ENCODE measurements at regions not wholly inside any gene's neighbourhood (a gene's known extent, or its start where the extent isn't known, plus 50 kb on each side); places are given as distances from the start of the nearest gene placed in this dataset.

DNA sequence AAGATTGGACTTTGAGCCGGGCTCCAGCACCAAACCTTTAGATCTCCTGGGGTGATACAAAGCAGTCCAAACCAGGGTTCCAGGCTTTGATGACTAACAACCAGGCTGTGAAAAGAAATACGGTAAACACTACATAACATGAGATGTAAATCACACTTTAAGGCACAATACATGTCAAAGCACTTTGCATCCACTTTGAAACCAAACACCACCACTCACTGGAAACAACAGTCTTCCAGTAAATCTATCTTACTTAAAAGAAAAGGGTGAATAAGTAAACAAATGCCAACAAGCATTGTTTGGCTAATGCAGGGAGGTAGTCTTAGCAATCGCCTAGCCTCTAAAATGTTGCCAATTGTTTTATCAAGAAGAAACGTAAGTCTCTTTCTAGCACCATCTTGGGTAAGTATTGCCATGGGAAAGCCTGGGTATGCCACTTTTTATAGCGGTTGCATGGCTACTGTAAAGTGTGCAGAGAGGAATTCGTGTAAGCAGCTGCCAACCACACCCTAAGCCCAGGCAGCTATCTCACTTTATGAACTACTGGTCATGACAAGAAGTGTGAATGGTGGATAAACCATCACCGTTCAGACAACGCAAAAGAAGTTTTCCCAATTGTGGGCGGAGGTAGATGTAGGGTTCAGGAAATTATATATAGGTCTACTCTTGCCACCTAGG lies 267.4 kb upstream of the PSMD7 start:
- Histone ChIP-seq H4K5ac (ENCODE audit: low read depth, low read length) (no peak overlapping the region), H3K9me1 (ENCODE audit: insufficient read depth, low read length) (no peaks in the 10 kb centered on the region), H2BK5ac (ENCODE audit: low read depth, low read length, poor library complexity, severe bottlenecking) (no peak overlapping the region), H2BK20ac (ENCODE audit: low read depth, low read length) (no peak overlapping the region), H3K9me3 (ENCODE audit: control insufficient read depth, insufficient read depth, low read length) (no peaks in the 10 kb centered on the region), H3K23ac (ENCODE audit: low read depth, low read length) (no peak overlapping the region), H3K27me3 (ENCODE audit: control insufficient read depth, insufficient read depth, low read length) (no peaks in the 10 kb centered on the region; the same call in 1 of the 2 replicates), H3K79me1 (ENCODE audit: low read depth in 1 of 2, low read length in 2 of 2) (no peaks in the 10 kb centered on the region), H3K4ac (ENCODE audit: low read depth, low read length) (no peak overlapping the region), H3K4me3 (ENCODE audit: insufficient read depth, low read depth, low read length) (no peak overlapping the region), H2AK5ac (ENCODE audit: low read depth, low read length) (no peak overlapping the region), H3K27ac (ENCODE audit: insufficient read depth, low read length) (no peak overlapping the region), H3K9ac (ENCODE audit: low read depth, low read length) (no peak overlapping the region), H2AK9ac (replicated peaks; ENCODE audit: low read depth, low read length, poor library complexity) (no peak overlapping the region), H3K36me3 (ENCODE audit: control insufficient read depth, insufficient read depth, low read length) (no peaks in the 10 kb centered on the region), H2BK15ac (ENCODE audit: low read depth, low read length) (no peak overlapping the region), H4K91ac (ENCODE audit: insufficient read depth, low read depth, low read length) (no peak overlapping the region), H4K20me1 (ENCODE audit: insufficient read depth, low read length) (no peaks in the 10 kb centered on the region), H2BK120ac (ENCODE audit: low read depth, low read length) (no peak overlapping the region), H4K8ac (ENCODE audit: low read depth in 2 of 2, low read length in 2 of 2) (no peak overlapping the region), H3K4me2 (ENCODE audit: low read depth, low read length) (no peak overlapping the region), H2AFZ (replicated peaks; ENCODE audit: low read length, poor library complexity) (no peak overlapping the region), H3K18ac (ENCODE audit: low read depth, low read length) (no peak overlapping the region), H3K14ac (replicated peaks; ENCODE audit: low read depth, low read length) (no peak overlapping the region), H3K4me1 (ENCODE audit: control insufficient read depth, insufficient read depth, low read length) (no peaks in the 10 kb centered on the region), H3K56ac (ENCODE audit: extremely low read depth, insufficient read depth, low read length) (no peak overlapping the region)
- ATAC-seq (ENCODE audit: low read depth) (no peak), DNase-seq (no peak)
- dilution Hi-C loops (cut with HindIII; ENCODE audit: low sequenced_read_pairs, unreplicated experiment) (no loop called here), in situ Hi-C loops (cut with MboI; ENCODE audit: low sequenced_read_pairs) (no loop called here), intact Hi-C loops (cut with micrococcal nuclease) (no loop called here)
- TF ChIP-seq FOS (IDR thresholded peaks at IDR 0.05; ENCODE audit: low read depth, low read length), result no peak
- no peak for TF ChIP-seq RAD21 (IDR thresholded peaks at IDR 0.05; ENCODE audit: low read length)
- no peak for TF ChIP-seq MAFK (IDR thresholded peaks at IDR 0.05; ENCODE audit: low read depth, low read length)
- no peak for TF ChIP-seq NFE2L2 (IDR thresholded peaks at IDR 0.05; ENCODE audit: low read depth, low read length)
- no peak for TF ChIP-seq RFX5 (IDR thresholded peaks at IDR 0.05; ENCODE audit: low read depth, low read length)
- TF ChIP-seq POLR2A (IDR thresholded peaks at IDR 0.05; ENCODE audit: low read depth, low read length), result no peak
- TF ChIP-seq, protein P1, sequence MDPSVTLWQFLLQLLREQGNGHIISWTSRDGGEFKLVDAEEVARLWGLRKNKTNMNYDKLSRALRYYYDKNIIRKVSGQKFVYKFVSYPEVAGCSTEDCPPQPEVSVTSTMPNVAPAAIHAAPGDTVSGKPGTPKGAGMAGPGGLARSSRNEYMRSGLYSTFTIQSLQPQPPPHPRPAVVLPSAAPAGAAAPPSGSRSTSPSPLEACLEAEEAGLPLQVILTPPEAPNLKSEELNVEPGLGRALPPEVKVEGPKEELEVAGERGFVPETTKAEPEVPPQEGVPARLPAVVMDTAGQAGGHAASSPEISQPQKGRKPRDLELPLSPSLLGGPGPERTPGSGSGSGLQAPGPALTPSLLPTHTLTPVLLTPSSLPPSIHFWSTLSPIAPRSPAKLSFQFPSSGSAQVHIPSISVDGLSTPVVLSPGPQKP (IDR thresholded peaks at IDR 0.05; ENCODE audit: borderline replicate concordance, low read depth, low read length), result no peak
- no peak for TF ChIP-seq RCOR1 (IDR thresholded peaks at IDR 0.05; ENCODE audit: insufficient replicate concordance, low read length)
- TF ChIP-seq, protein P2, sequence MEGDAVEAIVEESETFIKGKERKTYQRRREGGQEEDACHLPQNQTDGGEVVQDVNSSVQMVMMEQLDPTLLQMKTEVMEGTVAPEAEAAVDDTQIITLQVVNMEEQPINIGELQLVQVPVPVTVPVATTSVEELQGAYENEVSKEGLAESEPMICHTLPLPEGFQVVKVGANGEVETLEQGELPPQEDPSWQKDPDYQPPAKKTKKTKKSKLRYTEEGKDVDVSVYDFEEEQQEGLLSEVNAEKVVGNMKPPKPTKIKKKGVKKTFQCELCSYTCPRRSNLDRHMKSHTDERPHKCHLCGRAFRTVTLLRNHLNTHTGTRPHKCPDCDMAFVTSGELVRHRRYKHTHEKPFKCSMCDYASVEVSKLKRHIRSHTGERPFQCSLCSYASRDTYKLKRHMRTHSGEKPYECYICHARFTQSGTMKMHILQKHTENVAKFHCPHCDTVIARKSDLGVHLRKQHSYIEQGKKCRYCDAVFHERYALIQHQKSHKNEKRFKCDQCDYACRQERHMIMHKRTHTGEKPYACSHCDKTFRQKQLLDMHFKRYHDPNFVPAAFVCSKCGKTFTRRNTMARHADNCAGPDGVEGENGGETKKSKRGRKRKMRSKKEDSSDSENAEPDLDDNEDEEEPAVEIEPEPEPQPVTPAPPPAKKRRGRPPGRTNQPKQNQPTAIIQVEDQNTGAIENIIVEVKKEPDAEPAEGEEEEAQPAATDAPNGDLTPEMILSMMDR (conservative IDR thresholded peaks at IDR 0.05; ENCODE audit: low read depth, low read length), result no peak
- TF ChIP-seq MXI1 (IDR thresholded peaks at IDR 0.05; ENCODE audit: borderline replicate concordance, low read depth, low read length), result no peak
- TF ChIP-seq, protein P3, sequence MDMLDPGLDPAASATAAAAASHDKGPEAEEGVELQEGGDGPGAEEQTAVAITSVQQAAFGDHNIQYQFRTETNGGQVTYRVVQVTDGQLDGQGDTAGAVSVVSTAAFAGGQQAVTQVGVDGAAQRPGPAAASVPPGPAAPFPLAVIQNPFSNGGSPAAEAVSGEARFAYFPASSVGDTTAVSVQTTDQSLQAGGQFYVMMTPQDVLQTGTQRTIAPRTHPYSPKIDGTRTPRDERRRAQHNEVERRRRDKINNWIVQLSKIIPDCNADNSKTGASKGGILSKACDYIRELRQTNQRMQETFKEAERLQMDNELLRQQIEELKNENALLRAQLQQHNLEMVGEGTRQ (IDR thresholded peaks at IDR 0.05; ENCODE audit: low read depth, low read length), result no peak
- TF ChIP-seq CEBPB (IDR thresholded peaks at IDR 0.05; ENCODE audit: low read depth, low read length), result no peak
- no peak for TF ChIP-seq MAZ (IDR thresholded peaks at IDR 0.05; ENCODE audit: borderline replicate concordance, low read depth, low read length)
- no peak for TF ChIP-seq SMC3 (IDR thresholded peaks at IDR 0.05; ENCODE audit: low read depth, low read length)
- TF ChIP-seq BHLHE40 (IDR thresholded peaks at IDR 0.05; ENCODE audit: low read depth, low read length), result no peak
- no peak for TF ChIP-seq CHD1 (IDR thresholded peaks at IDR 0.05; ENCODE audit: low read depth, low read length)
- no TSS peak for BruUV-seq (replicated peaks)
- CTCF ChIA-PET, result no interaction called here
- POLR2A ChIA-PET (ENCODE audit: unreplicated experiment), result no interaction called here
- WGBS, 2 experiments (ENCODE audit: extremely low coverage in 2 of 2, insufficient read length in 1 of 2), result 43% methylated on average over 1 of the region's 9 CpGs; no CpG with 5 or more reads in 1 of the 2 experiments
